SK-N-SH (cell line): ENCODE measurements at regions not wholly inside any gene's neighbourhood (a gene's known extent, or its start where the extent isn't known, plus 50 kb on each side); places are given as distances from the start of the nearest gene placed in this dataset.

Experiments used
- CTCF ChIA-PET: fragments of 300-600, 350-600 bp; formaldehyde crosslinking; extraction: SDS; loops from one replicate; lab custom pipeline; 2021; lab: Yijun Ruan, JAX
- POLR2A ChIA-PET: fragments of 350-600 bp; sonication (Branson Sonifier 250); formaldehyde crosslinking; extraction: SDS; loops from one replicate; lab custom pipeline; 2020; ENCODE audit warnings: antibody characterized with exemption, inconsistent platforms; lab: Yijun Ruan, JAX
- DNase-seq: peaks from one replicate; pipeline ENCODE4 v3.0.0; 2012
- H2AFZ ChIP-seq: fragments of 200-600 bp; sonication (generic); 2 replicates; pipeline ENCODE4 v1.8.1; 2016; ENCODE audit warnings: antibody characterized with exemption, mild to moderate bottlenecking, low read depth
- H3F3A ChIP-seq: fragments of 200-600 bp; sonication (generic); replicated peaks from 2 replicates; pipeline ENCODE3; 2016; ENCODE audit warnings: antibody characterized with exemption, mild to moderate bottlenecking; ENCODE audit not compliant: insufficient read depth
- H3K27ac ChIP-seq, 2 experiments: fragments of 200-500 bp in 1 of 2; fragments of 200-600 bp in 1 of 2; sonication (Bioruptor generic) in 1 of 2; sonication (generic), shearing (Covaris generic) in 1 of 2; 2 replicates each; pipeline versions ENCODE4 v1.5.1 to v1.6.1; 2014 to 2016; ENCODE audit warnings: low read depth in 2 of 2, inconsistent platforms in 1 of 2, low read length in 1 of 2, mild to moderate bottlenecking in 1 of 2, mixed read lengths in 1 of 2
- H3K27me3 ChIP-seq: fragments of 200-600 bp; sonication (generic), shearing (Covaris generic); 2 replicates; pipeline ENCODE4 v1.6.1; 2016; ENCODE audit warnings: mixed run types; ENCODE audit not compliant: insufficient read depth
- H3K36me3 ChIP-seq, 2 experiments: fragments of 200-500 bp in 1 of 2; fragments of 200-600 bp in 1 of 2; sonication (Bioruptor generic) in 1 of 2; sonication (generic) in 1 of 2; replicated peaks in 1 of 2; 2 replicates each; pipeline versions ENCODE3 to v1.5.1; 2014 to 2016; ENCODE audit warnings: low read length in 1 of 2, mild to moderate bottlenecking in 1 of 2; ENCODE audit not compliant: insufficient read depth in 2 of 2, control insufficient read depth in 1 of 2
- H3K4me1 ChIP-seq, 2 experiments: fragments of 200-500 bp in 1 of 2; fragments of 200-600 bp in 1 of 2; sonication (Bioruptor generic) in 1 of 2; sonication (generic), shearing (Covaris generic) in 1 of 2; 2 replicates each; pipeline versions ENCODE4 v1.5.1 to v1.6.1; 2014 to 2016; ENCODE audit warnings: low read depth in 1 of 2, low read length in 1 of 2, mixed run types in 1 of 2; ENCODE audit not compliant: insufficient read depth in 2 of 2, control insufficient read depth in 1 of 2
- H3K4me2 ChIP-seq: fragments of 200-600 bp; sonication (generic), shearing (Covaris generic); 2 replicates; pipeline ENCODE4 v1.6.1; 2017; ENCODE audit warnings: mixed run types
- H3K4me3 ChIP-seq, 2 experiments: fragments of 200-500 bp in 1 of 2; fragments of 200-600 bp in 1 of 2; sonication (Bioruptor generic) in 1 of 2; sonication (generic), shearing (Covaris generic) in 1 of 2; 2 replicates each; pipeline versions ENCODE4 v1.5.1 to v1.8.1; 2014 to 2016; ENCODE audit warnings: low read depth in 2 of 2, inconsistent platforms in 1 of 2, low read length in 1 of 2, mild to moderate bottlenecking in 1 of 2, mixed read lengths in 1 of 2, moderate library complexity in 1 of 2
- H3K79me2 ChIP-seq: fragments of 200-600 bp; sonication (generic); 2 replicates; pipeline ENCODE4 v1.8.1; 2017; ENCODE audit warnings: mild to moderate bottlenecking; ENCODE audit not compliant: insufficient read depth
- H3K9ac ChIP-seq: fragments of 200-600 bp; sonication (generic); 2 replicates; pipeline ENCODE4 v1.6.1; 2017; ENCODE audit warnings: mixed run types
- H3K9me2 ChIP-seq: fragments of 200-600 bp; sonication (generic); 2 replicates; pipeline ENCODE4 v1.6.1; 2017; ENCODE audit warnings: mixed run types
- H3K9me3 ChIP-seq: fragments of 200-600 bp; sonication (generic); 2 replicates; pipeline ENCODE4 v1.6.1; 2017; ENCODE audit warnings: mixed run types, mild to moderate bottlenecking, moderate library complexity
- H4K20me1 ChIP-seq: fragments of 200-600 bp; sonication (generic); 2 replicates; pipeline ENCODE4 v1.6.1; 2017; ENCODE audit warnings: mild to moderate bottlenecking, mixed run types; ENCODE audit not compliant: insufficient read depth
- CHD2 ChIP-seq: fragments of 150-350 bp; IDR thresholded peaks from 2 replicates; pipeline ENCODE4 v1.6.1; 2018; ENCODE audit warnings: low read length; ENCODE audit not compliant: partially characterized antibody
- CTCF ChIP-seq: fragments of 200-600 bp; sonication (generic); IDR thresholded peaks from 2 replicates; pipeline ENCODE4 v1.6.1; 2017; ENCODE audit warnings: antibody characterized with exemption, mild to moderate bottlenecking, moderate library complexity
- EZH2phosphoT487 ChIP-seq: fragments of 200-600 bp; sonication (generic); IDR thresholded peaks from 2 replicates; pipeline ENCODE4 v1.6.1; 2017; ENCODE audit warnings: low read depth, mixed run types, mild to moderate bottlenecking, antibody characterized with exemption, moderate library complexity, borderline replicate concordance
- FOSL2 ChIP-seq: IDR thresholded peaks from 2 replicates; pipeline ENCODE4 v1.4.0; 2012; ENCODE audit warnings: low read depth, mild to moderate bottlenecking, moderate library complexity, borderline replicate concordance
- GABPA ChIP-seq: IDR thresholded peaks from 2 replicates; pipeline ENCODE4 v1.4.0; 2012; ENCODE audit warnings: low read depth, mild to moderate bottlenecking
- MEF2A ChIP-seq: IDR thresholded peaks from 2 replicates; pipeline ENCODE4 v1.4.0; 2012; ENCODE audit warnings: low read depth, borderline replicate concordance
- MXI1 ChIP-seq: IDR thresholded peaks from 2 replicates; pipeline ENCODE4 v1.6.1; 2012; ENCODE audit warnings: mild to moderate bottlenecking, low read depth, low read length, improper control_type of control experiment
- NFIC ChIP-seq: IDR thresholded peaks from 2 replicates; pipeline ENCODE4 v1.4.0; 2012; ENCODE audit warnings: borderline replicate concordance
- NRF1 ChIP-seq: IDR thresholded peaks from 2 replicates; pipeline ENCODE4 v1.6.1; 2012; ENCODE audit warnings: low read depth, mild to moderate bottlenecking, low read length
- PBX3 ChIP-seq: IDR thresholded peaks from 2 replicates; pipeline ENCODE4; 2012
- RAD21 ChIP-seq: IDR thresholded peaks from 2 replicates; pipeline ENCODE4 v1.6.1; 2012; ENCODE audit warnings: mild to moderate bottlenecking, low read length
- RCOR1 ChIP-seq: fragments of 150-350 bp; IDR thresholded peaks from 2 replicates; pipeline ENCODE4 v1.6.1; 2017; ENCODE audit warnings: antibody characterized with exemption, low read length
- RXRA ChIP-seq: IDR thresholded peaks from 2 replicates; pipeline ENCODE4 v1.4.0; 2012; ENCODE audit warnings: low read depth, mild to moderate bottlenecking, borderline replicate concordance
- SIN3A ChIP-seq: IDR thresholded peaks from 2 replicates; pipeline ENCODE4 v1.6.1; 2012; ENCODE audit warnings: low read depth, mild to moderate bottlenecking, low read length, moderate library complexity, borderline replicate concordance
- SMC3 ChIP-seq: IDR thresholded peaks from 2 replicates; pipeline ENCODE4 v1.6.1; 2012; ENCODE audit warnings: low read depth, low read length, improper control_type of control experiment
- TCF12 ChIP-seq: IDR thresholded peaks from 2 replicates; pipeline ENCODE4 v1.4.0; 2012
- TEAD4 ChIP-seq: IDR thresholded peaks from 2 replicates; pipeline ENCODE4 v1.4.0; 2012; ENCODE audit warnings: mild to moderate bottlenecking, borderline replicate concordance; ENCODE audit not compliant: insufficient read depth
- YY1 ChIP-seq: IDR thresholded peaks from 2 replicates; pipeline ENCODE4 v1.4.0; 2012; ENCODE audit warnings: low read depth, mild to moderate bottlenecking
- WGBS: methylation state at CpG from one replicate; pipeline ENCODE4 v1.1.6; 2017; ENCODE audit warnings: low lambda C conversion rate; 5-methylcytosine and 5-hydroxymethylcytosine counted together

GRCh38 chr10:45199205-45199740 lies 116.1 kb downstream of the OR13A1 start:
- H3K9me3 ChIP-seq, result no peaks in the 10 kb centered on the region
- H3K36me3 ChIP-seq, result no peaks in the 10 kb centered on the region
- no peak overlapping the region for H3K27ac ChIP-seq
- ChIA-PET CTCF (no interaction called here), POLR2A (no interaction called here)
- H3K9me2 ChIP-seq, result no peaks in the 10 kb centered on the region
- DNase-seq, result no peak
- H3K4me1 ChIP-seq, result peaks cover 0 to 5% of the 10 kb centered on the region in 2 experiments; a peak in 1 of 4 replicates
- H2AFZ ChIP-seq, result no peak overlapping the region
- H3K27me3 ChIP-seq, result peaks cover 29% of the 10 kb centered on the region; the same call in 1 of the 2 replicates
- H3K9ac ChIP-seq, result no peak overlapping the region
- H4K20me1 ChIP-seq, result no peaks in the 10 kb centered on the region
- H3K4me2 ChIP-seq, result no peak overlapping the region
- no peak overlapping the region for H3K4me3 ChIP-seq
- no peaks in the 10 kb centered on the region for H3K79me2 ChIP-seq
- H3F3A ChIP-seq, result no peaks in the 10 kb centered on the region
- 18% methylated on average over 10 of the region's 28 CpGs for WGBS
- TF ChIP-seq TEAD4, result no peak
- TF ChIP-seq YY1, result no peak
- no peak for TF ChIP-seq CHD2
- no peak for TF ChIP-seq FOSL2
- TF ChIP-seq MEF2A, result no peak
- no peak for TF ChIP-seq RXRA
- TF ChIP-seq NRF1, result no peak
- no peak for TF ChIP-seq EZH2phosphoT487
- TF ChIP-seq PBX3, result no peak
- TF ChIP-seq NFIC, result no peak

GRCh38 chr10:45201271-45201670 lies 114.1 kb downstream of the OR13A1 start:
- Histone ChIP-seq H3K4me1 (peaks cover 0 to 5% of the 10 kb centered on the region in 2 experiments; a peak in 1 of 4 replicates), H3K79me2 (no peaks in the 10 kb centered on the region), H3K9me2 (no peaks in the 10 kb centered on the region), H2AFZ (no peak overlapping the region), H3F3A (no peaks in the 10 kb centered on the region), H3K9me3 (no peaks in the 10 kb centered on the region), H3K4me2 (no peak overlapping the region), H3K36me3 (no peaks in the 10 kb centered on the region), H3K27ac (no peak overlapping the region), H3K9ac (no peak overlapping the region), H3K27me3 (peaks cover 41% of the 10 kb centered on the region; the same call in 1 of the 2 replicates), H3K4me3 (no peak overlapping the region)
- CTCF ChIA-PET, result no interaction called here
- 1% methylated on average over 6 of the region's 6 CpGs for WGBS
- POLR2A ChIA-PET, result no interaction called here
- no peak for DNase-seq
- TF ChIP-seq SIN3A (no peak), RCOR1 (no peak), GABPA (no peak), FOSL2 (no peak), CTCF (no peak), TCF12 (no peak), SMC3 (no peak), RAD21 (no peak), MXI1 (no peak)
- TF ChIP-seq, all 33 proteins: peak for 0
- no peaks in the 10 kb centered on the region for H4K20me1 ChIP-seq
